H1 (cell line): ENCODE measurements at regions not wholly inside any gene's neighbourhood (a gene's known extent, or its start where the extent isn't known, plus 50 kb on each side); places are given as distances from the start of the nearest gene placed in this dataset.

ENCODE experiments used
- CTCF ChIP-seq, 3 experiments: IDR thresholded peaks; 1 replicate in 2 of 3; 2 replicates in 1 of 3; pipeline versions ENCODE4 v1.5.1 to v1.6.1; 2011; ENCODE audit warnings: low read length in 3 of 3, mild to moderate bottlenecking in 3 of 3, inconsistent platforms in 2 of 3, low read depth in 1 of 3, moderate library complexity in 1 of 3; ENCODE audit not compliant: insufficient read depth in 1 of 3; ENCODE audit errors: control extremely low read depth in 1 of 3
- EP300 ChIP-seq, 2 experiments: IDR thresholded peaks; 1 replicate in 1 of 2; 2 replicates in 1 of 2; pipeline ENCODE4 v1.6.1; 2011 to 2012; ENCODE audit warnings: low read depth in 2 of 2, low read length in 2 of 2, mild to moderate bottlenecking in 2 of 2, borderline replicate concordance in 1 of 2, inconsistent platforms in 1 of 2, moderate library complexity in 1 of 2
- EZH2 ChIP-seq: fragments of 200-600 bp; sonication (generic); IDR thresholded peaks from 2 replicates; pipeline ENCODE4 v1.7.1; 2012; ENCODE audit warnings: low read depth, mild to moderate bottlenecking, moderate library complexity, low read length, inconsistent platforms; ENCODE audit not compliant: severe bottlenecking
- KDM5A ChIP-seq: fragments of 200-600 bp; IDR thresholded peaks from 2 replicates; pipeline ENCODE4 v1.7.1; 2012; ENCODE audit warnings: mild to moderate bottlenecking, low read length, inconsistent platforms, mixed read lengths
- MAX ChIP-seq: IDR thresholded peaks from 2 replicates; pipeline ENCODE4 v1.6.1; 2012; ENCODE audit warnings: inconsistent platforms
- NRF1 ChIP-seq: IDR thresholded peaks from 2 replicates; pipeline ENCODE4 v1.6.1; 2011; ENCODE audit warnings: mild to moderate bottlenecking, low read depth, low read length, improper control_type of control experiment
- POLR2AphosphoS5 ChIP-seq: IDR thresholded peaks from 2 replicates; pipeline ENCODE4 v1.6.1; 2011; ENCODE audit warnings: low read depth, low read length
- RBBP5 ChIP-seq: IDR thresholded peaks from 2 replicates; pipeline ENCODE4 v1.7.1; 2012; ENCODE audit warnings: low read depth, mild to moderate bottlenecking, inconsistent platforms, low read length, moderate library complexity, borderline replicate concordance
- SP2 ChIP-seq: IDR thresholded peaks from 2 replicates; pipeline ENCODE4 v1.6.1; 2012; ENCODE audit warnings: mild to moderate bottlenecking, low read length, inconsistent platforms

GRCh38 chr11:29327891-29328290, 688.9 kb downstream of the KCNA4 start:
- TF ChIP-seq POLR2AphosphoS5 (no peak), SP2 (no peak), EP300 (IDR thresholded peaks at IDR 0.05; ENCODE audit: borderline replicate concordance in 1 of 2, low read depth in 2 of 2, low read length in 2 of 2) (no peak), EZH2 (no peak), NRF1 (no peak), KDM5A (no peak), RBBP5 (no peak), MAX (no peak), CTCF (IDR thresholded peaks at IDR 0.05; ENCODE audit: control extremely low read depth in 1 of 3, insufficient read depth in 1 of 3, low read depth in 1 of 3, low read length in 3 of 3) (no peak)
